ENCODE measurements at regions not wholly inside any gene's neighbourhood (a gene's known extent, or its start where the extent isn't known, plus 50 kb on each side); places are given as distances from the start of the nearest gene placed in this dataset.
A peak's percentile ranks its signal among the peaks of the same experiment; 100 is the strongest.

GRCh38 chr1:228985661-228986060, 250.4 kb downstream of the RHOU start:
- DNase-seq (ENCODE audit: low spot score) (no peak), ATAC-seq (no peak)
- H3K27ac Mint-ChIP-seq, result no peak overlapping the region
- H3K9me3 Mint-ChIP-seq, result no peaks in the 10 kb centered on the region
- H3K4me1 Mint-ChIP-seq (ENCODE audit: low read depth in 2 of 2), result peaks cover 4 to 11% of the 10 kb centered on the region in 2 donors
- H3K4me3 Mint-ChIP-seq, result no peak overlapping the region
- H3K36me3 Mint-ChIP-seq, result no peaks in the 10 kb centered on the region
- H3K27me3 Mint-ChIP-seq, result no peaks in the 10 kb centered on the region

- Mint-ChIP-seq H3K27me3 (no peaks in the 10 kb centered on the region), H3K27ac (no peak overlapping the region), H3K4me3 (no peak overlapping the region), H3K4me1 (ENCODE audit: low read depth in 2 of 2) (peaks cover 4 to 11% of the 10 kb centered on the region in 2 donors), H3K9me3 (no peaks in the 10 kb centered on the region), H3K36me3 (no peaks in the 10 kb centered on the region)
- ATAC-seq (no peak), DNase-seq (ENCODE audit: low spot score) (no peak)
Measured at GRCh38 chr1:228986093-228986904, 251.0 kb downstream of the RHOU start.

GRCh38 chr1:228987286-228987685, 252.0 kb downstream of the RHOU start:
- ATAC-seq (no peak), DNase-seq (ENCODE audit: low spot score) (no peak)
- H3K9me3 Mint-ChIP-seq, result no peaks in the 10 kb centered on the region
- no peak overlapping the region for H3K27ac Mint-ChIP-seq
- H3K36me3 Mint-ChIP-seq, result no peaks in the 10 kb centered on the region
- H3K27me3 Mint-ChIP-seq, result no peaks in the 10 kb centered on the region
- peaks cover 4 to 11% of the 10 kb centered on the region in 2 donors for H3K4me1 Mint-ChIP-seq (ENCODE audit: low read depth in 2 of 2)
- H3K4me3 Mint-ChIP-seq, result no peak overlapping the region

GRCh38 chr1:228987736-228988506, 252.6 kb downstream of the RHOU start:
- Mint-ChIP-seq H3K27me3 (peaks cover 3 to 5% of the 10 kb centered on the region in 2 donors), H3K27ac (no peak overlapping the region), H3K9me3 (no peaks in the 10 kb centered on the region), H3K4me3 (no peak overlapping the region), H3K4me1 (ENCODE audit: low read depth in 2 of 2) (peaks cover 4 to 11% of the 10 kb centered on the region in 2 donors), H3K36me3 (no peaks in the 10 kb centered on the region)
- no peak for ATAC-seq
- no peak for DNase-seq (ENCODE audit: low spot score)

GRCh38 chr1:228988664-228989063, 253.4 kb downstream of the RHOU start:
- Mint-ChIP-seq H3K27ac (no peak overlapping the region), H3K27me3 (peaks cover 4 to 9% of the 10 kb centered on the region in 2 donors), H3K36me3 (no peaks in the 10 kb centered on the region), H3K4me1 (ENCODE audit: low read depth in 2 of 2) (peaks cover 4 to 11% of the 10 kb centered on the region in 2 donors), H3K9me3 (no peaks in the 10 kb centered on the region), H3K4me3 (no peak overlapping the region)
- no peak for DNase-seq (ENCODE audit: low spot score)
- no peak for ATAC-seq

GRCh38 chr1:228989176-228989575, 253.9 kb downstream of the RHOU start:
- ATAC-seq, result no peak
- Mint-ChIP-seq H3K4me3 (no peak overlapping the region), H3K4me1 (ENCODE audit: low read depth in 2 of 2) (peaks cover 4 to 11% of the 10 kb centered on the region in 2 donors), H3K27me3 (peaks cover 4 to 9% of the 10 kb centered on the region in 2 donors), H3K27ac (no peak overlapping the region), H3K36me3 (no peaks in the 10 kb centered on the region), H3K9me3 (no peaks in the 10 kb centered on the region)
- DNase-seq (ENCODE audit: low spot score), result no peak

- ATAC-seq (no peak), DNase-seq (ENCODE audit: low spot score) (no peak)
- peaks cover 4 to 11% of the 10 kb centered on the region in 2 donors for H3K4me1 Mint-ChIP-seq (ENCODE audit: low read depth in 2 of 2)
- no peak overlapping the region for H3K27ac Mint-ChIP-seq
- peaks cover 4 to 9% of the 10 kb centered on the region in 2 donors for H3K27me3 Mint-ChIP-seq
- no peak overlapping the region for H3K4me3 Mint-ChIP-seq
- H3K9me3 Mint-ChIP-seq, result no peaks in the 10 kb centered on the region
- H3K36me3 Mint-ChIP-seq, result no peaks in the 10 kb centered on the region
Measured at GRCh38 chr1:228989676-228989991, 254.4 kb downstream of the RHOU start.

GRCh38 chr1:228989992-228990827, 254.9 kb downstream of the RHOU start:
- DNase-seq (ENCODE audit: low spot score) (no peak), ATAC-seq (peak; percentile 31 to 55)
- peaks cover 4 to 9% of the 10 kb centered on the region in 2 donors for H3K27me3 Mint-ChIP-seq
- H3K36me3 Mint-ChIP-seq, result no peaks in the 10 kb centered on the region
- H3K4me3 Mint-ChIP-seq, result no peak overlapping the region
- peaks cover 4 to 11% of the 10 kb centered on the region in 2 donors for H3K4me1 Mint-ChIP-seq (ENCODE audit: low read depth in 2 of 2)
- H3K9me3 Mint-ChIP-seq, result no peaks in the 10 kb centered on the region
- H3K27ac Mint-ChIP-seq, result no peak overlapping the region

GRCh38 chr1:228990906-228991569, 255.8 kb downstream of the RHOU start:
- ATAC-seq (no peak), DNase-seq (ENCODE audit: low spot score) (no peak)
- Mint-ChIP-seq H3K9me3 (no peaks in the 10 kb centered on the region), H3K4me1 (ENCODE audit: low read depth in 2 of 2) (peaks cover 4 to 11% of the 10 kb centered on the region in 2 donors), H3K36me3 (no peaks in the 10 kb centered on the region), H3K4me3 (no peak overlapping the region), H3K27ac (no peak overlapping the region), H3K27me3 (peaks cover 4 to 9% of the 10 kb centered on the region in 2 donors)

- H3K4me1 Mint-ChIP-seq (ENCODE audit: low read depth in 2 of 2), result peaks cover 4 to 11% of the 10 kb centered on the region in 2 donors
- DNase-seq (ENCODE audit: low spot score), result no peak
- H3K9me3 Mint-ChIP-seq, result no peaks in the 10 kb centered on the region
Measured at GRCh38 chr1:228992044-228992443, 256.8 kb downstream of the RHOU start.

GRCh38 chr1:228992907-228993535, 257.7 kb downstream of the RHOU start:
- no peak for ATAC-seq
- H3K27me3 Mint-ChIP-seq, result peaks cover 4 to 9% of the 10 kb centered on the region in 2 donors

More at GRCh38 chr1:228992044-228992443, 256.8 kb downstream of the RHOU start:
- no peak for ATAC-seq
- Mint-ChIP-seq H3K4me3 (no peak overlapping the region), H3K27ac (no peak overlapping the region), H3K27me3 (peaks cover 4 to 9% of the 10 kb centered on the region in 2 donors), H3K36me3 (no peaks in the 10 kb centered on the region)

GRCh38 chr1:228994676-228995594, 259.7 kb downstream of the RHOU start:
- Mint-ChIP-seq H3K4me1 (ENCODE audit: low read depth in 2 of 2) (peaks cover 0 to 5% of the 10 kb centered on the region in 2 donors), H3K36me3 (no peaks in the 10 kb centered on the region), H3K27me3 (peaks cover 4 to 9% of the 10 kb centered on the region in 2 donors), H3K9me3 (no peaks in the 10 kb centered on the region), H3K4me3 (no peak overlapping the region), H3K27ac (no peak overlapping the region)
- ATAC-seq (no peak), DNase-seq (ENCODE audit: low spot score) (no peak)

More at GRCh38 chr1:228992907-228993535, 257.7 kb downstream of the RHOU start:
- H3K36me3 Mint-ChIP-seq, result no peaks in the 10 kb centered on the region
- no peak overlapping the region for H3K4me3 Mint-ChIP-seq
- no peak overlapping the region for H3K27ac Mint-ChIP-seq
- no peak for DNase-seq (ENCODE audit: low spot score)
- H3K4me1 Mint-ChIP-seq (ENCODE audit: low read depth in 2 of 2), result peaks cover 4 to 11% of the 10 kb centered on the region in 2 donors
- no peaks in the 10 kb centered on the region for H3K9me3 Mint-ChIP-seq

Data from natural killer cell treated with Interleukin-12 subunit alpha and Interleukin-12 subunit beta and Interleukin-15 and Interleukin-18, amount 100 ng/mL, for 72 hours (primary cell).